H1 (cell line): ENCODE measurements at regions not wholly inside any gene's neighbourhood (a gene's known extent, or its start where the extent isn't known, plus 50 kb on each side); places are given as distances from the start of the nearest gene placed in this dataset.

Experiments
- CTCF ChIA-PET: fragments of 300-600 bp; sonication (Branson Sonifier 250); formaldehyde crosslinking; loops from one replicate; lab custom pipeline; 2021; ENCODE audit not compliant: partially characterized antibody; lab: Charles Lee
- POLR2A ChIA-PET: fragments of 300-600 bp; sonication (Branson Sonifier 250); formaldehyde crosslinking; loops from one replicate; lab custom pipeline; 2021; ENCODE audit warnings: inconsistent platforms; ENCODE audit not compliant: partially characterized antibody; lab: Charles Lee
- DNase-seq, 2 experiments: peaks; one replicate each; pipeline versions ENCODE4 v3.0.0 to v3.0.0-alpha.2; 2010 to 2022; ENCODE audit warnings: low spot score in 2 of 2, low read depth in 1 of 2, mixed read lengths in 1 of 2
- FAIRE-seq: peaks from 2 replicates; lab custom pipeline; 2011; peaks lifted over from hg19 to GRCh38; lab: Jason Lieb, UNC
- H2AFZ ChIP-seq: 2 replicates; pipeline ENCODE4 v1.8.1; 2012; ENCODE audit warnings: low read length, inconsistent platforms
- H2AK5ac ChIP-seq: 2 replicates; pipeline ENCODE4 v1.6.1; 2013; ENCODE audit warnings: low read depth, low read length
- H2BK120ac ChIP-seq: replicated peaks from 2 replicates; pipeline ENCODE3; 2013; ENCODE audit warnings: low read depth, low read length, inconsistent platforms
- H2BK12ac ChIP-seq: 2 replicates; pipeline ENCODE4 v1.6.1; 2013; ENCODE audit warnings: low read depth, low read length
- H2BK15ac ChIP-seq: 2 replicates; pipeline ENCODE4 v1.6.1; 2013; ENCODE audit warnings: low read length
- H2BK20ac ChIP-seq: 2 replicates; pipeline ENCODE4 v1.6.1; 2013; ENCODE audit warnings: low read length
- H2BK5ac ChIP-seq: 2 replicates; pipeline ENCODE4 v1.6.1; 2013; ENCODE audit warnings: low read depth, low read length
- H3K14ac ChIP-seq: 2 replicates; pipeline ENCODE4 v1.6.1; 2013; ENCODE audit warnings: inconsistent platforms; ENCODE audit not compliant: insufficient read length
- H3K18ac ChIP-seq: 2 replicates; pipeline ENCODE4 v1.6.1; 2013; ENCODE audit warnings: low read length; ENCODE audit errors: extremely low read depth
- H3K23ac ChIP-seq: 2 replicates; pipeline ENCODE4 v1.6.1; 2013; ENCODE audit warnings: inconsistent platforms; ENCODE audit not compliant: insufficient read length
- H3K23me2 ChIP-seq: 2 replicates; pipeline ENCODE4 v1.6.1; 2013; ENCODE audit warnings: low read depth, low read length
- H3K27ac ChIP-seq: 2 replicates; pipeline ENCODE4 v1.6.1; 2011; ENCODE audit warnings: low read depth, low read length, inconsistent platforms
- H3K27me3 ChIP-seq, 4 experiments: replicated peaks in 1 of 4; 1 replicate in 1 of 4; 2 replicates in 3 of 4; pipeline versions ENCODE4 v1.6.1 to v1.8.1; 2011 to 2013; ENCODE audit warnings: low read length in 3 of 4, mild to moderate bottlenecking in 3 of 4, inconsistent platforms in 2 of 4, mixed read lengths in 2 of 4, moderate library complexity in 1 of 4; ENCODE audit not compliant: control insufficient read depth in 3 of 4, insufficient read depth in 3 of 4; ENCODE audit errors: extremely low read depth in 1 of 4
- H3K36me3 ChIP-seq, 4 experiments: 2 replicates each; pipeline versions ENCODE4 v1.6.1 to v1.8.1; 2011 to 2013; ENCODE audit warnings: mild to moderate bottlenecking in 4 of 4, low read length in 3 of 4, moderate library complexity in 2 of 4, control low read depth in 1 of 4, inconsistent platforms in 1 of 4; ENCODE audit not compliant: insufficient read depth in 4 of 4, control insufficient read depth in 2 of 4
- H3K4ac ChIP-seq: replicated peaks from 2 replicates; pipeline ENCODE3; 2013; ENCODE audit warnings: low read length, low read depth, mixed read lengths, inconsistent platforms; ENCODE audit not compliant: insufficient read length
- H3K4me1 ChIP-seq, 4 experiments: replicated peaks in 1 of 4; 1 replicate in 1 of 4; 2 replicates in 3 of 4; pipeline versions ENCODE4 v1.6.1 to v1.8.1; 2011 to 2013; ENCODE audit warnings: low read length in 3 of 4, inconsistent platforms in 2 of 4, mixed read lengths in 1 of 4; ENCODE audit not compliant: insufficient read depth in 4 of 4, control insufficient read depth in 3 of 4
- H3K4me2 ChIP-seq, 2 experiments: 2 replicates each; pipeline versions ENCODE4 v1.6.1 to v1.8.1; 2011 to 2013; ENCODE audit warnings: low read depth in 2 of 2, low read length in 2 of 2, control low read depth in 1 of 2, inconsistent platforms in 1 of 2, mild to moderate bottlenecking in 1 of 2; ENCODE audit not compliant: insufficient read depth in 1 of 2
- H3K4me3 ChIP-seq, 4 experiments: fragments of 200-600, 300-600 bp in 1 of 4; sonication (generic), shearing (Covaris generic), sonication (Bioruptor Twin) in 1 of 4; 2 replicates each; pipeline versions ENCODE4 v1.5.1 to v1.8.1; 2011 to 2016; ENCODE audit warnings: low read length in 4 of 4, low read depth in 3 of 4, control low read depth in 2 of 4, inconsistent platforms in 2 of 4, mild to moderate bottlenecking in 2 of 4, mixed read lengths in 1 of 4, moderate library complexity in 1 of 4; ENCODE audit not compliant: insufficient read depth in 2 of 4; ENCODE audit errors: extremely low read depth in 1 of 4
- H3K56ac ChIP-seq: replicated peaks from 2 replicates; pipeline ENCODE3; 2013; ENCODE audit warnings: low read depth, mild to moderate bottlenecking, mixed read lengths, low read length, inconsistent platforms; ENCODE audit not compliant: insufficient read length
- H3K79me1 ChIP-seq: 2 replicates; pipeline ENCODE4 v1.6.1; 2013; ENCODE audit warnings: low read depth, low read length, control low read depth
- H3K79me2 ChIP-seq, 2 experiments: 2 replicates each; pipeline versions ENCODE4 v1.6.1 to v1.8.1; 2012 to 2013; ENCODE audit warnings: low read length in 2 of 2, mild to moderate bottlenecking in 2 of 2, inconsistent platforms in 1 of 2; ENCODE audit not compliant: insufficient read depth in 2 of 2, control insufficient read depth in 1 of 2
- H3K9ac ChIP-seq, 4 experiments: replicated peaks in 1 of 4; 1 replicate in 1 of 4; 2 replicates in 3 of 4; pipeline versions ENCODE4 v1.6.1 to v1.8.1; 2011 to 2013; ENCODE audit warnings: low read depth in 3 of 4, low read length in 3 of 4, control low read depth in 2 of 4, mild to moderate bottlenecking in 2 of 4, moderate library complexity in 2 of 4, inconsistent platforms in 1 of 4; ENCODE audit errors: extremely low read depth in 1 of 4
- H3K9me3 ChIP-seq, 2 experiments: 2 replicates each; pipeline versions ENCODE4 v1.6.1 to v1.8.1; 2012 to 2013; ENCODE audit warnings: mild to moderate bottlenecking in 2 of 2, moderate library complexity in 2 of 2, control low read depth in 1 of 2, inconsistent platforms in 1 of 2, low read depth in 1 of 2, low read length in 1 of 2, mixed read lengths in 1 of 2; ENCODE audit not compliant: insufficient read depth in 2 of 2
- H4K20me1 ChIP-seq, 2 experiments: replicated peaks in 1 of 2; 2 replicates each; pipeline versions ENCODE3 to v1.8.1; 2011 to 2013; ENCODE audit warnings: inconsistent platforms in 2 of 2, low read length in 2 of 2, mild to moderate bottlenecking in 1 of 2; ENCODE audit not compliant: insufficient read depth in 2 of 2, control insufficient read depth in 1 of 2
- H4K5ac ChIP-seq: 2 replicates; pipeline ENCODE4 v1.6.1; 2013; ENCODE audit warnings: low read length, low read depth, mixed read lengths, inconsistent platforms; ENCODE audit not compliant: insufficient read length
- H4K8ac ChIP-seq: 2 replicates; pipeline ENCODE4 v1.8.0; 2013; ENCODE audit warnings: mild to moderate bottlenecking, moderate library complexity, low read length, inconsistent platforms; ENCODE audit not compliant: insufficient read depth; ENCODE audit errors: extremely low read depth
- H4K91ac ChIP-seq: replicated peaks from 2 replicates; pipeline ENCODE3; 2013; ENCODE audit warnings: low read length, mixed read lengths, inconsistent platforms; ENCODE audit not compliant: insufficient read length
- ATF2 ChIP-seq: IDR thresholded peaks from 2 replicates; pipeline ENCODE4 v1.6.1; 2012; ENCODE audit warnings: low read length, inconsistent platforms
- CTBP2 ChIP-seq: IDR thresholded peaks from 2 replicates; pipeline ENCODE4 v1.7.0; 2011; ENCODE audit warnings: borderline replicate concordance, mild to moderate bottlenecking, moderate library complexity, mixed read lengths, low read length; ENCODE audit not compliant: insufficient read depth, insufficient read length
- CTCF ChIP-seq, 3 experiments: IDR thresholded peaks; 1 replicate in 2 of 3; 2 replicates in 1 of 3; pipeline versions ENCODE4 v1.5.1 to v1.6.1; 2011; ENCODE audit warnings: low read length in 3 of 3, mild to moderate bottlenecking in 3 of 3, inconsistent platforms in 2 of 3, low read depth in 1 of 3, moderate library complexity in 1 of 3; ENCODE audit not compliant: insufficient read depth in 1 of 3; ENCODE audit errors: control extremely low read depth in 1 of 3
- JUND ChIP-seq: IDR thresholded peaks from 2 replicates; pipeline ENCODE4 v1.6.1; 2011; ENCODE audit warnings: mild to moderate bottlenecking, improper control_type of control experiment, low read length
- KDM1A ChIP-seq: fragments of 200-600, 300-600 bp; sonication (generic); IDR thresholded peaks from 2 replicates; pipeline ENCODE4 v1.7.1; 2016; ENCODE audit warnings: mild to moderate bottlenecking, low read length, borderline replicate concordance
- KDM4A ChIP-seq: IDR thresholded peaks from one replicate; pipeline ENCODE4 v1.7.1; 2012; ENCODE audit warnings: low read depth, mild to moderate bottlenecking, moderate library complexity, low read length, inconsistent platforms; ENCODE audit not compliant: severe bottlenecking
- KDM5A ChIP-seq: fragments of 200-600 bp; IDR thresholded peaks from 2 replicates; pipeline ENCODE4 v1.7.1; 2012; ENCODE audit warnings: mild to moderate bottlenecking, low read length, inconsistent platforms, mixed read lengths
- PHF8 ChIP-seq: fragments of 200-600 bp; sonication (generic); conservative IDR thresholded peaks from 2 replicates; pipeline ENCODE4 v1.7.1; 2012; ENCODE audit warnings: low read depth, mild to moderate bottlenecking, inconsistent platforms, low read length, moderate library complexity
- POU5F1 ChIP-seq: IDR thresholded peaks from 2 replicates; pipeline ENCODE4 v1.6.1; 2011; ENCODE audit warnings: low read depth, mild to moderate bottlenecking, low read length, moderate library complexity
- TBP ChIP-seq: IDR thresholded peaks from 2 replicates; pipeline ENCODE4 v1.6.1; 2011; ENCODE audit warnings: low read depth, low read length, improper control_type of control experiment
- WGBS, 2 experiments: shearing (Covaris generic) in 1 of 2; methylation state at CpG; one replicate each; pipeline versions ENCODE4 v1.1.6 to v1.1.7; 2013 to 2015; ENCODE audit warnings: low lambda C conversion rate in 2 of 2, mixed read lengths in 2 of 2, inconsistent platforms in 1 of 2, low coverage in 1 of 2, missing lambda C conversion rate in 1 of 2; ENCODE audit not compliant: insufficient replicate concordance in 2 of 2, insufficient coverage in 1 of 2, insufficient read length in 1 of 2; ENCODE audit errors: extremely low coverage in 1 of 2, missing lambda C conversion rate in 1 of 2; 5-methylcytosine and 5-hydroxymethylcytosine counted together

DNA sequence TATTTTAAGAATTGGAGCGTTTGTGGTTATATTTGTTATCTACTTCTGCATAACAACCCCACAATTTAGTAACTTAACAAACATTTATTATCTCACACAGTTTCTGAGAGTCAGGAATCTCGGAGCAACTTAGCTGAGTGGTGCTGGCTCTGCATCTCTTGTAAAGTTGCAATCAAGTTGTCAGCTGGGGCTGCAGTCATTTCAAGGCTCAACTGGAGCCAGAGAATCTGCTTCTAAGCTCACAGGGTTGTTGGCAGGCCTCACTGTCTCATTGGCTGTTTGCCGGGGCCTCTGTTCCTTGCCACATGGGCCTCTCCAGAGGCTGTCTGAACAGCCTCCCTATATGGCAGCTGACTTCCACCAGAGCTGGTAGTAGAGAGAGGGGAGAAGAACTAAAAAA lies 281.2 kb upstream of the GNPDA2 start:
- CTCF ChIA-PET, result no interaction called here
- WGBS, 2 experiments, result 95% methylated on average over 3 of the region's 3 CpGs; no CpG with 5 or more reads in 1 of the 2 experiments
- TF ChIP-seq CTCF (IDR thresholded peaks at IDR 0.05; ENCODE audit: control extremely low read depth in 1 of 3, insufficient read depth in 1 of 3, low read depth in 1 of 3, low read length in 3 of 3) (no peak), PHF8 (no peak), JUND (no peak), KDM5A (no peak), TBP (no peak), POU5F1 (no peak), CTBP2 (no peak), KDM4A (no peak), KDM1A (no peak), ATF2 (no peak)

More for the DNA sequence above, 281.2 kb upstream of the GNPDA2 start:
- no peak overlapping the region for H2BK5ac ChIP-seq
- POLR2A ChIA-PET, result no interaction called here
- no peak overlapping the region for H3K9ac ChIP-seq
- H4K20me1 ChIP-seq, result no peaks in the 10 kb centered on the region
- H2BK15ac ChIP-seq, result no peak overlapping the region
- H3K14ac ChIP-seq, result no peak overlapping the region
- H3K4me1 ChIP-seq, result peaks cover 0 to 2% (median 2%) of the 10 kb centered on the region in 4 experiments; a peak in 2 of 7 replicates
- no peak overlapping the region for H4K5ac ChIP-seq
- no peaks in the 10 kb centered on the region for H3K27me3 ChIP-seq
- no peak for FAIRE-seq
- H3K4ac ChIP-seq, result no peak overlapping the region
- no peak overlapping the region for H3K23ac ChIP-seq
- H3K18ac ChIP-seq, result no peak overlapping the region
- H3K79me2 ChIP-seq, result no peaks in the 10 kb centered on the region
- H4K8ac ChIP-seq, result no peak overlapping the region
- H3K9me3 ChIP-seq, result no peaks in the 10 kb centered on the region
- DNase-seq, result no peak
- no peak overlapping the region for H2BK120ac ChIP-seq
- no peak overlapping the region for H3K4me3 ChIP-seq
- no peak overlapping the region for H4K91ac ChIP-seq
- no peak overlapping the region for H3K56ac ChIP-seq
- H2AFZ ChIP-seq, result no peak overlapping the region
- no peaks in the 10 kb centered on the region for H3K36me3 ChIP-seq
- no peaks in the 10 kb centered on the region for H3K79me1 ChIP-seq
- no peak overlapping the region for H2BK20ac ChIP-seq
- H2BK12ac ChIP-seq, result no peak overlapping the region
- H3K4me2 ChIP-seq, result no peak overlapping the region
- H2AK5ac ChIP-seq, result no peak overlapping the region
- H3K27ac ChIP-seq, result no peak overlapping the region
- H3K23me2 ChIP-seq, result no peaks in the 10 kb centered on the region
